A549 (cell line): ENCODE measurements at regions not wholly inside any gene's neighbourhood (a gene's known extent, or its start where the extent isn't known, plus 50 kb on each side); places are given as distances from the start of the nearest gene placed in this dataset.

Experiments
- CBX8 ChIP-seq: fragments of 200-600 bp; sonication (generic); IDR thresholded peaks from 2 replicates; pipeline ENCODE4 v1.6.1; 2016
- EP300 ChIP-seq, 2 experiments: fragments of >200 bp; sonication (Bioruptor Twin); formaldehyde crosslinking; IDR thresholded peaks; 2 replicates in 1 of 2; 3 replicates in 1 of 2; pipeline ENCODE4 v1.6.1; 2016 to 2017
- SMC3 ChIP-seq: fragments of >200 bp; sonication (Bioruptor Twin); formaldehyde crosslinking; IDR thresholded peaks from 3 replicates; pipeline ENCODE4 v1.6.1; 2018; ENCODE audit warnings: inconsistent platforms
- TF ChIP-seq, protein P1 (sequence below): fragments of >200 bp; sonication (Bioruptor Twin); formaldehyde crosslinking; IDR thresholded peaks from 3 replicates; pipeline ENCODE4 v1.5.1; 2016

DNA sequence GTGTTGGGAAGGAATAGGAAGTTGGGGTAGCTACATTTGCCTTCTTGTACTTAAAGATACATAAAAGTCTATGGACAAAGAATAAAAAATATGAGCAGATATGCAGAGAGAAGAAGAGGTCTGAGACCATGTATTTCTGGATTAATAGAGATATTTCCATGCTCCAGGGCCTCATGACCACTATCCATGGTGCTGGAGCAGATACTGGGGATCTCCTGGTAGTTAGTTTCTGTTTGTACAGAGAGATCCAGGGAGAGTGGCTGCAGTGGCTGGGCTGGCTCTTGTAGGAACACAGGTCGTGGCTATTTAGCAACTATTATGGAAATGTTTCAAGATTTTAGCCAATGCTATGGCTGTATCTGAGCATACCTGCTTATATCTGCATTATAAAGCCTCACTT is 184.2 kb upstream of the TMEM161B start:
- TF ChIP-seq SMC3 (no peak), EP300 (IDR thresholded peaks at IDR 0.05) (no peak), CBX8 (no peak)
- TF ChIP-seq, protein P1, sequence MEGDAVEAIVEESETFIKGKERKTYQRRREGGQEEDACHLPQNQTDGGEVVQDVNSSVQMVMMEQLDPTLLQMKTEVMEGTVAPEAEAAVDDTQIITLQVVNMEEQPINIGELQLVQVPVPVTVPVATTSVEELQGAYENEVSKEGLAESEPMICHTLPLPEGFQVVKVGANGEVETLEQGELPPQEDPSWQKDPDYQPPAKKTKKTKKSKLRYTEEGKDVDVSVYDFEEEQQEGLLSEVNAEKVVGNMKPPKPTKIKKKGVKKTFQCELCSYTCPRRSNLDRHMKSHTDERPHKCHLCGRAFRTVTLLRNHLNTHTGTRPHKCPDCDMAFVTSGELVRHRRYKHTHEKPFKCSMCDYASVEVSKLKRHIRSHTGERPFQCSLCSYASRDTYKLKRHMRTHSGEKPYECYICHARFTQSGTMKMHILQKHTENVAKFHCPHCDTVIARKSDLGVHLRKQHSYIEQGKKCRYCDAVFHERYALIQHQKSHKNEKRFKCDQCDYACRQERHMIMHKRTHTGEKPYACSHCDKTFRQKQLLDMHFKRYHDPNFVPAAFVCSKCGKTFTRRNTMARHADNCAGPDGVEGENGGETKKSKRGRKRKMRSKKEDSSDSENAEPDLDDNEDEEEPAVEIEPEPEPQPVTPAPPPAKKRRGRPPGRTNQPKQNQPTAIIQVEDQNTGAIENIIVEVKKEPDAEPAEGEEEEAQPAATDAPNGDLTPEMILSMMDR = no peak
